Activated naive CD8-positive, alpha-beta T cell (primary cell): ENCODE measurements at regions not wholly inside any gene's neighbourhood (a gene's known extent, or its start where the extent isn't known, plus 50 kb on each side); places are given as distances from the start of the nearest gene placed in this dataset.
"Not testable (repeated sequence)": the region's sequence is repeated elsewhere in the genome, so short reads cannot be mapped to it uniquely, and the experiment has no call there.

Experiments used
- H3K27ac Mint-ChIP-seq: one replicate; pipeline ENCODE4 v1.8.0; 2021; ENCODE audit warnings: mixed read lengths
- H3K27me3 Mint-ChIP-seq: one replicate; pipeline ENCODE4 v1.8.0; 2021; ENCODE audit warnings: mixed read lengths
- H3K36me3 Mint-ChIP-seq: one replicate; pipeline ENCODE4 v1.8.0; 2021; ENCODE audit warnings: mixed read lengths
- H3K4me1 Mint-ChIP-seq: one replicate; pipeline ENCODE4 v1.8.0; 2021; ENCODE audit warnings: low read depth, mixed read lengths
- H3K4me3 Mint-ChIP-seq: one replicate; pipeline ENCODE4 v1.8.0; 2021; ENCODE audit warnings: mild to moderate bottlenecking, mixed read lengths
- H3K9me3 Mint-ChIP-seq: one replicate; pipeline ENCODE4 v1.8.0; 2021; ENCODE audit warnings: low read depth, mixed read lengths

- H3K9me3 Mint-ChIP-seq, H3K4me1 Mint-ChIP-seq, H3K27ac Mint-ChIP-seq, H3K27me3 Mint-ChIP-seq, H3K4me3 Mint-ChIP-seq: not testable (repeated sequence)
- peaks cover 11% of the 10 kb centered on the region for H3K36me3 Mint-ChIP-seq
Measured at GRCh38 chr1:121494796-121495195, 310.0 kb downstream of the SRGAP2C start.

- not testable (repeated sequence) for H3K4me3 Mint-ChIP-seq, H3K27ac Mint-ChIP-seq, H3K27me3 Mint-ChIP-seq
- Mint-ChIP-seq H3K36me3 (peaks cover 14% of the 10 kb centered on the region), H3K9me3 (peaks cover 12% of the 10 kb centered on the region), H3K4me1 (peaks cover 31% of the 10 kb centered on the region)
Measured at GRCh38 chr1:121511455-121511854, 326.7 kb downstream of the SRGAP2C start.

DNA sequence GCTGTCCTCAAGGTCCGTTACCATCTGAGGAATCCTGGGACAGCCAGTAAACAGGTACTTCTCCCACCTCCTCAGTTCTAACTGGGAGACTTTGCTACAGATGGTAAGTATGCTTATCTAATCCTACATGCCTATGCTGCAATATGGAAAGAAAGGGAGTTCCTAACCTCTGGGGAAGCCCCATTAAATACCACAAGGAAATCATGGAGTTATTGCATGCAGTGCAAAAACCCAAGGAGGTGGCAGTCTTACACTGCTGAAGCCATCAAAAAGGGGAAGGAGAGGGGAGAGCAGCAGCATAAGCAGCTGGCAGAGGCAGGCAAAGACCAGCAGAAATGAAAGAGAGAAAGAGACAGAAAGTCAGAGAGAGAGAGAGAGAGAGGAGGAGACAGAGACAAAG, 327.1 kb downstream of the SRGAP2C start:
- not testable (repeated sequence) for H3K4me3 Mint-ChIP-seq, H3K27ac Mint-ChIP-seq, H3K9me3 Mint-ChIP-seq, H3K27me3 Mint-ChIP-seq
- H3K4me1 Mint-ChIP-seq: peaks cover 34% of the 10 kb centered on the region
- H3K36me3 Mint-ChIP-seq: peaks cover 12% of the 10 kb centered on the region

- H3K4me1 Mint-ChIP-seq: peaks cover 60% of the 10 kb centered on the region
- no peaks in the 10 kb centered on the region for H3K36me3 Mint-ChIP-seq
Measured at GRCh38 chr1:121515235-121515634, 330.5 kb downstream of the SRGAP2C start.

DNA sequence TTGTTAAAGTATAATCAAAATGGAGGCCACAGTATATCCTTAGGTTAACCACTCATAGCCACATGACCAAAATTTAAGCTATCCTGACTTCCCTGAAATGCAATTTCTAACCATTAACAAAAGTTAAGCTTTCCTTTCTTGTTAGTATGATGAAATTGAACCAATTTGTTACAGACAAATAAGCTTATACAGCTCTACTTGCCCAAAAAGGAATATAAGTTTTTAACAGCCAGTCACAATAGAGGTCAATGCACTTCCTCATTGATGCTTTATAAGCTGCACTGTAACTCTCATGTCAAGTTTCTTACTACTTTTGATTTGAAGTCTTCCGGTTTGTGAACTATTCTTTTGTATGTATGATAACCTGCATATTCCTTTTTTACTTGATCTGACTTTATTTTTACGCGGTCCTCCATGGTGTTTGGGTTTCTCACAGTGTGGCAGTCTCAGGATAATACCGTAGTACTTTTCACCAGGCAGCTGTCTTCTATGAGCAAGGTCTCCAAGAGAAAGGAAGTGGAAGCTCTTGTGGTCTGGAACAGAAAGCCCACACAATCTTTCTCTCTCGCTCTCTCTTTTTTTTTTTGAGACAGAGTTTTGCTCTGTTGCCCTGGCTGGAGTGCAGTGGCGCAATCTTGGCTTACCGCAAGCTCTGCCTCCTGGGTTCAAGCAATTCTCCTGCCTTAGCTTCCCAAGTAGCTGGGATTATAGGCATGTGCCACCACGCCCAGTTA, 331.6 kb downstream of the SRGAP2C start:
- Mint-ChIP-seq H3K9me3 (no peaks in the 10 kb centered on the region), H3K27me3 (no peaks in the 10 kb centered on the region), H3K27ac (peak overlapping the region; percentile 74), H3K4me3 (peak overlapping the region; percentile 67), H3K4me1 (peaks cover 61% of the 10 kb centered on the region), H3K36me3 (no peaks in the 10 kb centered on the region)

More at GRCh38 chr1:121515235-121515634, 330.5 kb downstream of the SRGAP2C start:
- H3K4me3 Mint-ChIP-seq: no peak overlapping the region
- H3K9me3 Mint-ChIP-seq: no peaks in the 10 kb centered on the region
- no peak overlapping the region for H3K27ac Mint-ChIP-seq
- H3K27me3 Mint-ChIP-seq: no peaks in the 10 kb centered on the region

- Mint-ChIP-seq H3K4me3 (peak overlapping the region; percentile 90), H3K4me1 (peaks cover 56% of the 10 kb centered on the region), H3K27ac (peak overlapping the region; percentile 8), H3K9me3 (no peaks in the 10 kb centered on the region), H3K36me3 (no peaks in the 10 kb centered on the region), H3K27me3 (no peaks in the 10 kb centered on the region)
Measured at GRCh38 chr1:121517586-121518230, 332.9 kb downstream of the SRGAP2C start.

DNA sequence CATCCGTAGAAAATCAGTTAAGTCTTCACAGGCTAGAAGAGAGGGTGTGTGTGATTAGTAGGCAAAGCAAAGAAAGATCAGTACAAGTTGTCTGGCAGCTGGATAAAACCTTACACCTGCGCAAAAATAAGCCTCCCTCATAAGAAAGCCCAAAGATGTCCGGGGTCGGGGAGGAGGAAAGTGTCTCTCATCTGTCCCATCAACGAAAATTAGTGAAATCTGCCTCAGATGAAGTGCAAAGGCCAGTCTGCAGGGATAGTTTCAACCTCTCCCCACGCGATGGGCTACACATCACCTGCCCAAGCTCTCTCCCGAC, 333.9 kb downstream of the SRGAP2C start:
- no peaks in the 10 kb centered on the region for H3K9me3 Mint-ChIP-seq
- H3K27me3 Mint-ChIP-seq: no peaks in the 10 kb centered on the region

GRCh38 chr1:121519042-121519755, 334.4 kb downstream of the SRGAP2C start:
- Mint-ChIP-seq H3K9me3 (no peaks in the 10 kb centered on the region), H3K4me3 (peak overlapping the region; percentile 90), H3K4me1 (peaks cover 56% of the 10 kb centered on the region), H3K27me3 (no peaks in the 10 kb centered on the region), H3K36me3 (no peaks in the 10 kb centered on the region), H3K27ac (peak overlapping the region; percentile 85)

More for the DNA sequence above, 333.9 kb downstream of the SRGAP2C start:
- peak overlapping the region; percentile 84 for H3K27ac Mint-ChIP-seq
- no peaks in the 10 kb centered on the region for H3K36me3 Mint-ChIP-seq
- peak overlapping the region; percentile 90 for H3K4me3 Mint-ChIP-seq
- H3K4me1 Mint-ChIP-seq: peaks cover 56% of the 10 kb centered on the region

DNA sequence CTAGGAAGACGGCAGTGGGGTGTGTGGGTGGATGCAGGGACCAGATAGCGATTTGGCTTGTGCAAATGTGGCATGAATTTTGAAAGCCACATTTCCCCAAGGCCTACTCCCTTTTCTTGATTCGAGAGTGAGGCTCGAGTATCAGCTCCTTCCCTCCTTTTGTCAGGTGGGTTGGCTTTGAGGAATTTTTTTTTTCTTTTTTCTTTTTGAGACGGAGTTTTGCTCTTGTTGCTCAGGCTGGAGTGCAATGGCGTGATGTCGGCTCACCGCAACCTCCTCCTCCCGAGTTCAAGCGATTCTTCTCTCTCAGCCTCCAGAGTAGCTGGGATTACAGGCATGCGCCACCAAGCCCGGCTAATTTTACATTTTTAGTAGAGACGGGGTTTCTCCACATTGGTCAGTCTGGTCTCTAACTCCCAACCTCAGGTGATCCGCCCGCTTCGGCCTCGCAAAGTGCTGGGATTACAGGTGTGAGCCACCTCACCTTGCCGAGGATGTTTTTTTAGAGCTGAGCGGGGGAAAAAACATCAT, 335.0 kb downstream of the SRGAP2C start:
- peaks cover 50% of the 10 kb centered on the region for H3K4me1 Mint-ChIP-seq
- H3K36me3 Mint-ChIP-seq, H3K9me3 Mint-ChIP-seq, H3K27me3 Mint-ChIP-seq: not testable (repeated sequence)
- H3K4me3 Mint-ChIP-seq: peak overlapping the region; percentile 90
- H3K27ac Mint-ChIP-seq: peak overlapping the region; percentile 85

DNA sequence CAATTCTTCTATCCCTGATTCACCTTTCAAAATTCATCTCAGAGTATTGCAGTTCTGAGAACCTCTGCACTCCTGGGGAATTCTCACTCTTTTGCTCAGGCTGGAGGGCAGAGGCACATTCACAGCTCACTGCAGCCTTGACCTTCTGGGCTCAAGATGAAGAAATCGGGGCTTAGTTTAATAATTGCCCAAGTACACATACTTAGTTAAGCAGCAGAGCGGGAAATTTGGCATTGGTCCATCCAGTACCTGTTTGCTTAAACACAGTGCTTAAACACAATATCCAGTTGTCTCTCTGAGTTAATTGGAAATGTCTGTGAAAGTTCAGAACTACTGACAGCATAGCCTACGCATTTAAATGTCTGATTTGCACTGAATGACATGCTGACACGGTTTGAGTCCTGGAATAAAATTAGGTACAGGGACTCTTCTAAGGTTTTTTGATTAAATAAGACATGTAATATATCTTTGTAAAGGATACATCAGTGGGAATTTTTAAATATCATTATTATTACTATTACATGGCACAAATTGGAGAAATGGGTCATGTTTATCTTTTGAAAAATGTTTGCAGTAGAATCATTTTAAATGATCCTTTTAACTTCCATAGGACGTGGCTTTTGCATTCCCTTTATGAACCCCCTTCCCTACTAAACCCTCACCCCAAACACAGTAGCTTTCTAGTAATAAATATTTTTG, 337.4 kb downstream of the SRGAP2C start:
- H3K27ac Mint-ChIP-seq: no peak overlapping the region
- H3K4me1 Mint-ChIP-seq: peaks cover 28% of the 10 kb centered on the region
- no peaks in the 10 kb centered on the region for H3K27me3 Mint-ChIP-seq
- no peaks in the 10 kb centered on the region for H3K9me3 Mint-ChIP-seq
- H3K36me3 Mint-ChIP-seq: no peaks in the 10 kb centered on the region
- H3K4me3 Mint-ChIP-seq: no peak overlapping the region

- H3K4me3 Mint-ChIP-seq, H3K27ac Mint-ChIP-seq, H3K27me3 Mint-ChIP-seq, H3K9me3 Mint-ChIP-seq, H3K36me3 Mint-ChIP-seq: not testable (repeated sequence)
- peaks cover 19% of the 10 kb centered on the region for H3K4me1 Mint-ChIP-seq
Measured at GRCh38 chr1:121523112-121523511, 338.3 kb downstream of the SRGAP2C start.

GRCh38 chr1:121525355-121525754, 340.6 kb downstream of the SRGAP2C start:
- Mint-ChIP-seq H3K4me1 (peaks cover 22% of the 10 kb centered on the region), H3K36me3 (no peaks in the 10 kb centered on the region), H3K27me3 (no peaks in the 10 kb centered on the region), H3K27ac (no peak overlapping the region), H3K9me3 (no peaks in the 10 kb centered on the region), H3K4me3 (no peak overlapping the region)

DNA sequence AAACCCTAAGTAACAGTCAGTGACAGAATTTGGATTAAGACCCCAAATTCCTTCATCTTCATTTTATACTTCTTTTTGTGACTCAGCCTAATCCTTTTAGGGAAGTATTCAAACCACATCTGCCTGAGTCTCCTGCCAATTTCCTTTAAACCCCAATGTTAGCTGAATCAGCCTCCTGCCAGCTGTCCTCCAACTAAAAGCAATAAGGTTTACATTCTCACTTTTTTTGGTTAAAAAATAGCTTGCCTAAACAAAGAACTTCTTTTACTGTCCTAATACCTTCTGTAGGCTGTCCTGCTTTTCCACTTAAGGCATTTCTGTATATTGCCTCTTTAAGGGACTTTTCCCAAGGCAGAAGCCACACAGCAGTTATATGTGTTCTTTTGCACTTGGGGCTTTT, 344.2 kb downstream of the SRGAP2C start:
- not testable (repeated sequence) for H3K36me3 Mint-ChIP-seq, H3K9me3 Mint-ChIP-seq, H3K4me3 Mint-ChIP-seq, H3K27me3 Mint-ChIP-seq, H3K27ac Mint-ChIP-seq
- H3K4me1 Mint-ChIP-seq: peaks cover 19% of the 10 kb centered on the region

GRCh38 chr1:121530026-121530425, 345.3 kb downstream of the SRGAP2C start:
- not testable (repeated sequence) for H3K4me3 Mint-ChIP-seq, H3K9me3 Mint-ChIP-seq, H3K36me3 Mint-ChIP-seq, H3K27ac Mint-ChIP-seq, H3K27me3 Mint-ChIP-seq
- peaks cover 19% of the 10 kb centered on the region for H3K4me1 Mint-ChIP-seq

DNA sequence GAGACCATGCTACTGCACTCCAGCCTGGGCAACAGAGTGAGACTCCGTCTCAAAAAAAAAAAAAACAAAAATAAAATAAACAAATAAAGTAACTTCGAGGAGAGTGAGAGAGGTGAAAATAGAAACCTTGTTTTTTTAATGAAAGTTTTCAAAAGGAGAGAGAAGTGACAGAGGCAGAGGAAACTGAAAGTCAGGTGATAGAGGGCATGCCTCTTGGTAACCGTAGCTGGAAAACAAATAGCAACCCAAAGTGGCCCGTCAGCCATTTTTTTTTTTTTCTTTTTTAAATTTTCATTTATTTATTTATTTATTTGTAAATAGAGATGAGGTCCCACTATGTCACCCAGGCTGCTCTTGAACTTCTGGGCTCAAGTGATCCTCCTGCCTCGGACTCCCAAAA, 347.0 kb downstream of the SRGAP2C start:
- peaks cover 19% of the 10 kb centered on the region for H3K4me1 Mint-ChIP-seq
- H3K36me3 Mint-ChIP-seq, H3K4me3 Mint-ChIP-seq, H3K9me3 Mint-ChIP-seq, H3K27me3 Mint-ChIP-seq, H3K27ac Mint-ChIP-seq: not testable (repeated sequence)
